K562 (cell line): ENCODE measurements at regions not wholly inside any gene's neighbourhood (a gene's known extent, or its start where the extent isn't known, plus 50 kb on each side); places are given as distances from the start of the nearest gene placed in this dataset.

Experiments
- CBFA2T2 ChIP-seq: fragments of 450-650 bp; conservative IDR thresholded peaks from 2 replicates; pipeline ENCODE4 v1.6.1; 2017; ENCODE audit warnings: mild to moderate bottlenecking
- CBX1 ChIP-seq: sonication (generic); IDR thresholded peaks from 2 replicates; pipeline ENCODE4 v1.6.1; 2016; ENCODE audit warnings: antibody characterized with exemption, low read depth, mild to moderate bottlenecking
- E2F3 ChIP-seq: fragments of 250-450 bp; sonication (Bioruptor Pico); IDR thresholded peaks from 2 replicates; pipeline ENCODE4 v1.4.0; 2020; ENCODE audit warnings: mild to moderate bottlenecking
- EHMT2 ChIP-seq: fragments of 450-650 bp; IDR thresholded peaks from 2 replicates; pipeline ENCODE4 v1.6.1; 2018; ENCODE audit warnings: antibody characterized with exemption
- FOXJ2 ChIP-seq: fragments of 200-800 bp; sonication (Bioruptor generic); IDR thresholded peaks from 2 replicates; pipeline ENCODE4 v1.6.1; 2016; ENCODE audit warnings: missing genetic modification characterization, missing compliant biosample characterization
- GABPA ChIP-seq: fragments of 200-800 bp; sonication (Bioruptor generic); conservative IDR thresholded peaks from 2 replicates; pipeline ENCODE4 v1.6.1; 2016; ENCODE audit warnings: low read depth, missing genetic modification characterization, missing compliant biosample characterization
- KHSRP ChIP-seq: fragments of 450-650 bp; IDR thresholded peaks from 2 replicates; pipeline ENCODE4 v1.6.1; 2017
- NFATC3 ChIP-seq: fragments of 450-650 bp; IDR thresholded peaks from 2 replicates; pipeline ENCODE4 v1.6.1; 2017; ENCODE audit warnings: mild to moderate bottlenecking
- SIRT6 ChIP-seq: IDR thresholded peaks from one replicate; pipeline ENCODE4 v1.6.1; 2012; ENCODE audit warnings: low read depth, mild to moderate bottlenecking, control low read depth, inconsistent platforms, low read length, moderate library complexity
- SMARCA5 ChIP-seq: fragments of 450-650 bp; IDR thresholded peaks from 2 replicates; pipeline ENCODE4 v1.6.1; 2016
- ZBTB17 ChIP-seq: fragments of 450-650 bp; formaldehyde crosslinking; IDR thresholded peaks from 2 replicates; pipeline ENCODE4 v1.4.0; 2020; ENCODE audit warnings: mild to moderate bottlenecking
- ZC3H4 ChIP-seq: sonication (generic); formaldehyde crosslinking; IDR thresholded peaks from 2 replicates; pipeline ENCODE4 v1.9.0; 2021; ENCODE audit warnings: missing genetic modification reagents, borderline replicate concordance
- ZNF384 ChIP-seq: IDR thresholded peaks from 2 replicates; pipeline ENCODE4 v1.6.1; 2012; ENCODE audit warnings: low read depth, low read length, improper control_type of control experiment
- ZNF75A ChIP-seq: fragments of 450-650 bp; formaldehyde crosslinking; IDR thresholded peaks from 2 replicates; pipeline ENCODE4 v1.4.0; 2020; ENCODE audit warnings: mild to moderate bottlenecking
- ZNF77 ChIP-seq: fragments of 250-450 bp; sonication (Bioruptor Pico); IDR thresholded peaks from 2 replicates; pipeline ENCODE4 v1.5.0; 2020
- TF ChIP-seq, protein P1 (sequence below), 3 experiments: IDR thresholded peaks in 2 of 3; conservative IDR thresholded peaks in 1 of 3; 2 replicates each; pipeline ENCODE4 v1.5.1; 2011 to 2012; ENCODE audit warnings: low read length in 3 of 3, mild to moderate bottlenecking in 3 of 3, control low read depth in 2 of 3, improper control_type of control experiment in 1 of 3, inconsistent platforms in 1 of 3, low read depth in 1 of 3, mixed read lengths in 1 of 3, moderate library complexity in 1 of 3; ENCODE audit not compliant: insufficient read depth in 2 of 3
- TF ChIP-seq, protein P2 (sequence below): sonication (generic); formaldehyde crosslinking; IDR thresholded peaks from 2 replicates; pipeline ENCODE4 v1.8.0; 2023; ENCODE audit warnings: mild to moderate bottlenecking, missing genetic modification reagents
- TF ChIP-seq, protein P3 (sequence below): IDR thresholded peaks from 2 replicates; pipeline ENCODE4 v1.6.1; 2011; ENCODE audit warnings: borderline replicate concordance, low read depth, mild to moderate bottlenecking, moderate library complexity, low read length; ENCODE audit not compliant: insufficient read depth, poor library complexity, severe bottlenecking
- TF ChIP-seq, protein P4 (sequence below): IDR thresholded peaks from 2 replicates; pipeline ENCODE4 v1.6.1; 2014; ENCODE audit warnings: antibody characterized with exemption
- TF ChIP-seq, protein P5 (sequence below): sonication (generic); formaldehyde crosslinking; IDR thresholded peaks from 2 replicates; pipeline ENCODE4 v1.8.1; 2022; ENCODE audit warnings: missing genetic modification reagents

DNA sequence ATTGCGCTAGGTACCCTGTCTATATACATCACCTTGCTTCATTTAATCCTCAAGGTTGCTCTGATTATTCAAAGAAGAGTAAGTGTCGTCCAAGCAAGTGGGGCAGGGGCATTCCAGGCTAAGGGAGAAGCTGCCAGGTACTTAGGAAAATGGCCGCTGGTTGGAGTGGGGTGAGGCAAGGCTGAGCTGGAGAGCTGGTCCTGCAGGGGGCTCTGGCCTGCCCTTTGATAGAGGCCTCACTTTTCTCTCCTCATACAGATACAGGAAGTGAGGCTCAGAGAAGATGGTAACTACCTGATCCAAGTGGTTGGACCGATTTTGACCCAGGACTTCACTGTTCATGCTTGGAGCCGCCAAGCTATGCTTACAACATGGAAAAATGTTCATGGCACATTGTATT, 86.9 kb upstream of the ZBTB40 start (continued):
- TF ChIP-seq ZBTB17, result no peak
- no peak for TF ChIP-seq ZNF384
- TF ChIP-seq ZNF75A (CRISPR knock-in tag), result no peak
- TF ChIP-seq CBFA2T2, result no peak
- no peak for TF ChIP-seq KHSRP
- TF ChIP-seq, protein P1, sequence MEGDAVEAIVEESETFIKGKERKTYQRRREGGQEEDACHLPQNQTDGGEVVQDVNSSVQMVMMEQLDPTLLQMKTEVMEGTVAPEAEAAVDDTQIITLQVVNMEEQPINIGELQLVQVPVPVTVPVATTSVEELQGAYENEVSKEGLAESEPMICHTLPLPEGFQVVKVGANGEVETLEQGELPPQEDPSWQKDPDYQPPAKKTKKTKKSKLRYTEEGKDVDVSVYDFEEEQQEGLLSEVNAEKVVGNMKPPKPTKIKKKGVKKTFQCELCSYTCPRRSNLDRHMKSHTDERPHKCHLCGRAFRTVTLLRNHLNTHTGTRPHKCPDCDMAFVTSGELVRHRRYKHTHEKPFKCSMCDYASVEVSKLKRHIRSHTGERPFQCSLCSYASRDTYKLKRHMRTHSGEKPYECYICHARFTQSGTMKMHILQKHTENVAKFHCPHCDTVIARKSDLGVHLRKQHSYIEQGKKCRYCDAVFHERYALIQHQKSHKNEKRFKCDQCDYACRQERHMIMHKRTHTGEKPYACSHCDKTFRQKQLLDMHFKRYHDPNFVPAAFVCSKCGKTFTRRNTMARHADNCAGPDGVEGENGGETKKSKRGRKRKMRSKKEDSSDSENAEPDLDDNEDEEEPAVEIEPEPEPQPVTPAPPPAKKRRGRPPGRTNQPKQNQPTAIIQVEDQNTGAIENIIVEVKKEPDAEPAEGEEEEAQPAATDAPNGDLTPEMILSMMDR (IDR thresholded peaks at IDR 0.05 in 2 of 3, conservative IDR thresholded peaks at IDR 0.05 in 1 of 3; ENCODE audit: insufficient read depth in 2 of 3, low read depth in 1 of 3, low read length in 3 of 3), result peak; percentile 38 to 45 (median 39); a peak in 4 of 6 replicates
- TF ChIP-seq, protein P2, sequence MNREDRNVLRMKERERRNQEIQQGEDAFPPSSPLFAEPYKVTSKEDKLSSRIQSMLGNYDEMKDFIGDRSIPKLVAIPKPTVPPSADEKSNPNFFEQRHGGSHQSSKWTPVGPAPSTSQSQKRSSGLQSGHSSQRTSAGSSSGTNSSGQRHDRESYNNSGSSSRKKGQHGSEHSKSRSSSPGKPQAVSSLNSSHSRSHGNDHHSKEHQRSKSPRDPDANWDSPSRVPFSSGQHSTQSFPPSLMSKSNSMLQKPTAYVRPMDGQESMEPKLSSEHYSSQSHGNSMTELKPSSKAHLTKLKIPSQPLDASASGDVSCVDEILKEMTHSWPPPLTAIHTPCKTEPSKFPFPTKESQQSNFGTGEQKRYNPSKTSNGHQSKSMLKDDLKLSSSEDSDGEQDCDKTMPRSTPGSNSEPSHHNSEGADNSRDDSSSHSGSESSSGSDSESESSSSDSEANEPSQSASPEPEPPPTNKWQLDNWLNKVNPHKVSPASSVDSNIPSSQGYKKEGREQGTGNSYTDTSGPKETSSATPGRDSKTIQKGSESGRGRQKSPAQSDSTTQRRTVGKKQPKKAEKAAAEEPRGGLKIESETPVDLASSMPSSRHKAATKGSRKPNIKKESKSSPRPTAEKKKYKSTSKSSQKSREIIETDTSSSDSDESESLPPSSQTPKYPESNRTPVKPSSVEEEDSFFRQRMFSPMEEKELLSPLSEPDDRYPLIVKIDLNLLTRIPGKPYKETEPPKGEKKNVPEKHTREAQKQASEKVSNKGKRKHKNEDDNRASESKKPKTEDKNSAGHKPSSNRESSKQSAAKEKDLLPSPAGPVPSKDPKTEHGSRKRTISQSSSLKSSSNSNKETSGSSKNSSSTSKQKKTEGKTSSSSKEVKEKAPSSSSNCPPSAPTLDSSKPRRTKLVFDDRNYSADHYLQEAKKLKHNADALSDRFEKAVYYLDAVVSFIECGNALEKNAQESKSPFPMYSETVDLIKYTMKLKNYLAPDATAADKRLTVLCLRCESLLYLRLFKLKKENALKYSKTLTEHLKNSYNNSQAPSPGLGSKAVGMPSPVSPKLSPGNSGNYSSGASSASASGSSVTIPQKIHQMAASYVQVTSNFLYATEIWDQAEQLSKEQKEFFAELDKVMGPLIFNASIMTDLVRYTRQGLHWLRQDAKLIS (CRISPR knock-in tag), result no peak
- no peak for TF ChIP-seq SMARCA5
- TF ChIP-seq CBX1, result no peak
- TF ChIP-seq E2F3 (CRISPR knock-in tag), result no peak
- no peak for TF ChIP-seq GABPA (tag)
- TF ChIP-seq FOXJ2 (tag), result no peak
- TF ChIP-seq ZC3H4 (CRISPR knock-in tag), result no peak
- TF ChIP-seq ZNF77, result no peak
- TF ChIP-seq, protein P3, sequence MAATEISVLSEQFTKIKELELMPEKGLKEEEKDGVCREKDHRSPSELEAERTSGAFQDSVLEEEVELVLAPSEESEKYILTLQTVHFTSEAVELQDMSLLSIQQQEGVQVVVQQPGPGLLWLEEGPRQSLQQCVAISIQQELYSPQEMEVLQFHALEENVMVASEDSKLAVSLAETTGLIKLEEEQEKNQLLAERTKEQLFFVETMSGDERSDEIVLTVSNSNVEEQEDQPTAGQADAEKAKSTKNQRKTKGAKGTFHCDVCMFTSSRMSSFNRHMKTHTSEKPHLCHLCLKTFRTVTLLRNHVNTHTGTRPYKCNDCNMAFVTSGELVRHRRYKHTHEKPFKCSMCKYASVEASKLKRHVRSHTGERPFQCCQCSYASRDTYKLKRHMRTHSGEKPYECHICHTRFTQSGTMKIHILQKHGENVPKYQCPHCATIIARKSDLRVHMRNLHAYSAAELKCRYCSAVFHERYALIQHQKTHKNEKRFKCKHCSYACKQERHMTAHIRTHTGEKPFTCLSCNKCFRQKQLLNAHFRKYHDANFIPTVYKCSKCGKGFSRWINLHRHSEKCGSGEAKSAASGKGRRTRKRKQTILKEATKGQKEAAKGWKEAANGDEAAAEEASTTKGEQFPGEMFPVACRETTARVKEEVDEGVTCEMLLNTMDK, result peak; percentile 83
- TF ChIP-seq, protein P4, sequence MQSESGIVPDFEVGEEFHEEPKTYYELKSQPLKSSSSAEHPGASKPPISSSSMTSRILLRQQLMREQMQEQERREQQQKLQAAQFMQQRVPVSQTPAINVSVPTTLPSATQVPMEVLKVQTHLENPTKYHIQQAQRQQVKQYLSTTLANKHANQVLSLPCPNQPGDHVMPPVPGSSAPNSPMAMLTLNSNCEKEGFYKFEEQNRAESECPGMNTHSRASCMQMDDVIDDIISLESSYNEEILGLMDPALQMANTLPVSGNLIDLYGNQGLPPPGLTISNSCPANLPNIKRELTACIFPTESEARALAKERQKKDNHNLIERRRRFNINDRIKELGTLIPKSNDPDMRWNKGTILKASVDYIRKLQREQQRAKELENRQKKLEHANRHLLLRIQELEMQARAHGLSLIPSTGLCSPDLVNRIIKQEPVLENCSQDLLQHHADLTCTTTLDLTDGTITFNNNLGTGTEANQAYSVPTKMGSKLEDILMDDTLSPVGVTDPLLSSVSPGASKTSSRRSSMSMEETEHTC, result no peak
- TF ChIP-seq, protein P5, sequence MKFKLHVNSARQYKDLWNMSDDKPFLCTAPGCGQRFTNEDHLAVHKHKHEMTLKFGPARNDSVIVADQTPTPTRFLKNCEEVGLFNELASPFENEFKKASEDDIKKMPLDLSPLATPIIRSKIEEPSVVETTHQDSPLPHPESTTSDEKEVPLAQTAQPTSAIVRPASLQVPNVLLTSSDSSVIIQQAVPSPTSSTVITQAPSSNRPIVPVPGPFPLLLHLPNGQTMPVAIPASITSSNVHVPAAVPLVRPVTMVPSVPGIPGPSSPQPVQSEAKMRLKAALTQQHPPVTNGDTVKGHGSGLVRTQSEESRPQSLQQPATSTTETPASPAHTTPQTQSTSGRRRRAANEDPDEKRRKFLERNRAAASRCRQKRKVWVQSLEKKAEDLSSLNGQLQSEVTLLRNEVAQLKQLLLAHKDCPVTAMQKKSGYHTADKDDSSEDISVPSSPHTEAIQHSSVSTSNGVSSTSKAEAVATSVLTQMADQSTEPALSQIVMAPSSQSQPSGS, result no peak
- TF ChIP-seq EHMT2, result peak; percentile 60; the same call in 1 of the 2 replicates
- no peak for TF ChIP-seq NFATC3
- no peak for TF ChIP-seq SIRT6
